ENCODE measurements at regions not wholly inside any gene's neighbourhood (a gene's known extent, or its start where the extent isn't known, plus 50 kb on each side); places are given as distances from the start of the nearest gene placed in this dataset.

GRCh38 chr17:72005332-72006163, 115.3 kb upstream of the SOX9 start:
- no peak for TF ChIP-seq CTCF (IDR thresholded peaks at IDR 0.05; ENCODE audit: low read depth, low read length, missing input control)
- TF ChIP-seq YY1 (IDR thresholded peaks at IDR 0.05): no peak

Data from liver (tissue), 2 donors.